Stimulated activated naive CD8-positive, alpha-beta T cell treated with anti-CD3 and anti-CD28 coated beads, Interleukin-15, amount 100 ng/mL, for 72 hours (primary cell): ENCODE measurements at regions not wholly inside any gene's neighbourhood (a gene's known extent, or its start where the extent isn't known, plus 50 kb on each side); places are given as distances from the start of the nearest gene placed in this dataset.
A peak's percentile ranks its signal among the peaks of the same experiment; 100 is the strongest.
"Not testable (repeated sequence)": the region's sequence is repeated elsewhere in the genome, so short reads cannot be mapped to it uniquely, and the experiment has no call there.

Experiments used
- ATAC-seq: fragments of 150-1000 bp; cut with Tn5 transposase; 2 replicates; pipeline ENCODE4 v1.10.0; 2021; ENCODE audit warnings: mild to moderate bottlenecking, moderate library complexity
- DNase-seq, 2 donors: peaks; one replicate each; pipeline ENCODE4 v3.0.0; 2021 to 2022
- H3K27ac Mint-ChIP-seq, 2 donors: one replicate each; pipeline ENCODE4 v1.8.0; 2022; ENCODE audit warnings: mild to moderate bottlenecking in 2 of 2, mixed read lengths in 2 of 2, moderate library complexity in 2 of 2
- H3K27me3 Mint-ChIP-seq: one replicate; pipeline ENCODE4 v1.8.0; 2022; ENCODE audit warnings: mixed read lengths
- H3K4me1 Mint-ChIP-seq: one replicate; pipeline ENCODE4 v1.8.0; 2022; ENCODE audit warnings: mild to moderate bottlenecking, mixed read lengths
- H3K4me3 Mint-ChIP-seq, 2 donors: one replicate each; pipeline ENCODE4 v1.8.0; 2022; ENCODE audit warnings: mild to moderate bottlenecking in 2 of 2, mixed read lengths in 2 of 2, moderate library complexity in 1 of 2
- H3K9me3 Mint-ChIP-seq, 2 donors: one replicate each; pipeline ENCODE4 v1.8.0; 2022; ENCODE audit warnings: mixed read lengths in 2 of 2

DNA sequence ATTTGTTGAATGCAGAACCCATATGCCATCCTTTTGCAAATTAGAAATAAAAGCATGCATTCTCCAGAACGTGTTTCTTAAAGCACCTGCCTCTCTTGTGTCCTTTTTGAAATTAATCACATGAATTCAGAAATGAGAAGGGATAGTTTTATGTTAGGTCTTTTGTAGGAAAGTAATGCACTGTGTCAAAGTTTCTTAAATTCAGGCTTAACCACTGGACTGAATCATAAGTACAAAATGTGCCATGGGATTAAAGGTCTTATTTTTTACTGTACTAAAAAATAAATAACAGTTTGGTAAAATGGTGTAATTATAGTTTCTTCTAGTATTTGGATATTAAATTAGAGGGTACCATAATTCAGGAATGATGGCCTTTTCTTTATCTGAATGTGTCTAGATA, 290.1 kb upstream of the USP25 start:
- no peak overlapping the region for H3K4me3 Mint-ChIP-seq
- DNase-seq (no peak), ATAC-seq (no peak)
- no peaks in the 10 kb centered on the region for H3K27me3 Mint-ChIP-seq
- H3K9me3 Mint-ChIP-seq: peaks cover 0 to 3% of the 10 kb centered on the region in 2 donors
- peaks cover 29% of the 10 kb centered on the region for H3K4me1 Mint-ChIP-seq
- H3K27ac Mint-ChIP-seq: no peak overlapping the region

DNA sequence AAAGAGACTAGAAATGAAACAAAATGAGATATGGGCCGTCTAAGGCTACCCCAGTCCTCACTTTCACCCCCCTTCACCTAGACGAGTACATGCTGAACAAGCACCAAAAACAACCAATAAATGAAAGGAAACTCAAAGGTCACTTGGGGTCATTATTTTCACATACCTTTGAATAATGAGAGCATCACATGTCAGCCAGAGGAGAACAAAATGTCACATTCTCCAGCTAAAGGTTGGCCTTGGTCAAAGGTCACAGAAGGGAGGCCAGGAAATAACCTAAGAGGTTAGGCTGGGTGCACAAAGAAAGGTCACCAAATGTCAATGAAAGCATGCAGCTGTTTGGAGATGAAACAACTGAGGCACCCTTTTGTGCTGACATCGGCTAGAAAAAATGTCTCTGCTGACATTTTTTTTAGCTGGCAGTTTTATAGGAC, 288.7 kb upstream of the USP25 start:
- H3K4me3 Mint-ChIP-seq: no peak overlapping the region
- H3K27ac Mint-ChIP-seq: no peak overlapping the region
- peaks cover 29% of the 10 kb centered on the region for H3K4me1 Mint-ChIP-seq
- H3K9me3 Mint-ChIP-seq: no peaks in the 10 kb centered on the region
- H3K27me3 Mint-ChIP-seq: no peaks in the 10 kb centered on the region
- no peak for DNase-seq
- peak; percentile 33 for ATAC-seq

DNA sequence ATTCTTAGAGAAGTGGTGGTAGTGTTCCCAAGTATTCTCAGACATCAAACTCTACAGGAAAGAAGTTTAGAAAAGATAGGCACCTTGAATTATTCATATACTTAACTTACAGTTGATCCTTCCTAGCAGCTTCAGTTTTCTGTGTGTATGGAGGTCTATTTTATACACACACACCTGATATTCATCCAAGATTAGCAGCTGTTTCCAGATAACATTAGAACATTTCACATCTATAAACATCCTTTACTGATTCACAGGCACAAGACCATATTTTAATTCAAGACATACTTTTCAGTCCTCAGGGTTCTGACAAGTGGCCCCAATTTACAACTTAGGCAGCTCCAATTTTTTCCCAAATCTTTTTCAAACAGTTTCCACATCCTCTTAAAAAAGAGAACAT, 287.8 kb upstream of the USP25 start:
- Mint-ChIP-seq H3K27ac (no peak overlapping the region), H3K4me1 (peaks cover 23% of the 10 kb centered on the region), H3K9me3 (no peaks in the 10 kb centered on the region), H3K27me3 (no peaks in the 10 kb centered on the region), H3K4me3 (no peak overlapping the region)
- DNase-seq: no peak
- no peak for ATAC-seq

DNA sequence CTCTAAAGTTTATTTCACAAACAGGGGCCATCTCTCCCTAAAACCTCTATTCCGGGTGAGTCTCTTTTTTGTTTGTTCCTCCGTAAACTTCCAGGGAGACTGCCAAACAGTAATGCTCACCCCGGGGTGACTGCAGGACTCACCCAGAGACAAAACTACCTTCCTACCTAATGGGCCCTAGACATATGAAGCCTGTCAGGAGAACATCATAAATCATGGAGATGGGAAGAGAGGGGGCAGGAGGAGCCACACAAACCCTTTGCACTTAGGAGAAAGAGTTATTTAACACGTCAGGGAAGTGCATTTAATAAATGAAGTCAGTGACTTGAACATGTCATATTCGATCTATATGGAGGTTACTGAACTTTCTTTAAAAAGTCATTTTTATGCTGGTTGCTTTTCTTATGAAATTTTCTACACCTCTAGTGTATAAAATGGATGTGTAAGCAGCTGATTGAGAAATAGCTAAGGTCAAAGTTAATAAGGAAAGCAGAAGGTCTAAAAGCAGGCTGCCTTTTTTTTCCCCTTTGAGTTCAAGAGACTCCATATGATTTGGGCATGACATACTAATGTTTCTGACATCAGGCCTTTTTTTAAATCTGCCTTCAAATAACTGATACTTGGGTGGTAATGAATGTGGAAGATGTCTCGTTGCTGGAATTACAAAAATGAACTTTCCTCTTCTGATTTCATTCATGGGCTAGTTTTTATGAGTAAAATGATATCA, 286.9 kb upstream of the USP25 start:
- no peak overlapping the region for H3K4me3 Mint-ChIP-seq
- no peaks in the 10 kb centered on the region for H3K27me3 Mint-ChIP-seq
- peaks cover 19% of the 10 kb centered on the region for H3K4me1 Mint-ChIP-seq
- no peak for DNase-seq
- peak overlapping the region in 1 of 2 donors; percentile 47 for H3K27ac Mint-ChIP-seq
- peaks cover 0 to 7% of the 10 kb centered on the region in 2 donors for H3K9me3 Mint-ChIP-seq
- ATAC-seq: no peak

DNA sequence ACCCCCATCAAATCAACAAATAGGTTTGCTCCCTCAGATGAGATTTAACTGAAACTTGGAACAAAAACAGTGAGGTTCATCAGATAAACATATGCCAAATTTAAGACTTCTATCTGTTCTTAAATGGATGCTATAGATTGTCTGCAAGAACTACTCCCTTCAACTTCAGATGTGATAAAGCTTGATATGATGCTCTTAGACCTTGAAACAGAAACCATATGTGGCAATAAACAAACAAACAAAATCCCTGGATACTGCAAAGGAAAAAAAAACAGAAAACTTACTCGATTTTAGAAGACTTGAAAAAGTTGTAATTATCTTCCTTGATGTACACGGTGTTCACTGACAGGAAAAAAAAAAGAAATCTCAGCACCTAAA, 286.1 kb upstream of the USP25 start:
- Mint-ChIP-seq H3K4me1 (peaks cover 11% of the 10 kb centered on the region), H3K9me3 (peaks cover 7 to 15% of the 10 kb centered on the region in 2 donors), H3K27ac (no peak overlapping the region), H3K4me3 (no peak overlapping the region), H3K27me3 (no peaks in the 10 kb centered on the region)
- ATAC-seq (no peak), DNase-seq (no peak)

DNA sequence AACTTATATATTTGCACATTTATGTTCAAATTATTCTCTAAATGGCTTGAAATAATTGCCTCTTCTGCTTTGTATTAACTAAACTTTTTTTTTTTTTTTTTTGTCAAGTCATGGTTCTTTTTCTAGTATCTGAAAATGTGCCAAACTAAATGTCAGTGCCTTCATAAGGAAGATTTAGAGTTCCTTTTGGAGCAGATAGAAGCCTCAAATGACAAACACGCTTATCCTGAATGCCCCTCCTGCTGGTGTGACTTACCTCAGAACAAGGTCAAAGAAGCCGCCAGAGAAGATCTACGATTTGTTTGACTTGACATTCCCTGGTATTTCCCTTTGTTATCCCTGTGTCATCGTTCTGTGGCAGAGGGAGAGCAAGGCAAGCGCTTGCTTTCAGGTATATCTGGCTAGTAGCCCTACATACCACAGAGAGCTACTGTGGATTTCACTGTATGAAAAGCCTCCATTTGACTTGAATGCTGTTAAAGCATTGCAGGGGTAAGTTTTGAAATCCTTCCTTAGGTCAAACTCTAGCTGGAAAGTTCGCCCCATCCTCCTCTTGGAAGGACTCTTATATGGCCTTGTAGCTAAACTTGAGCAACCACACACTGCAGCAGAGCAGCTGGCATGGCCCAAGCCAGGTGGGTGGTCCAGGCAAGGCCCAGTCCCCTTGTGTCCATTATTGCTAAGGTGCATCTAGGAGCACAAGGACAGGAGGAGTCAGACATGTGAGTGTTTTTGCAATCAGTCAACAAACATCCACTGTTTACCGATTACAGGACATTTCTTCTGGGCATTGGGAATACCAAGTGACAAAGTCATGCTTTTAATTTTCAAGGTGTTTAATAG, 285.4 kb upstream of the USP25 start:
- DNase-seq (no peak), ATAC-seq (no peak)
- H3K4me3 Mint-ChIP-seq: no peak overlapping the region
- peaks cover 13 to 21% of the 10 kb centered on the region in 2 donors for H3K9me3 Mint-ChIP-seq
- no peak overlapping the region for H3K27ac Mint-ChIP-seq
- H3K27me3 Mint-ChIP-seq: no peaks in the 10 kb centered on the region
- H3K4me1 Mint-ChIP-seq: peaks cover 8% of the 10 kb centered on the region

DNA sequence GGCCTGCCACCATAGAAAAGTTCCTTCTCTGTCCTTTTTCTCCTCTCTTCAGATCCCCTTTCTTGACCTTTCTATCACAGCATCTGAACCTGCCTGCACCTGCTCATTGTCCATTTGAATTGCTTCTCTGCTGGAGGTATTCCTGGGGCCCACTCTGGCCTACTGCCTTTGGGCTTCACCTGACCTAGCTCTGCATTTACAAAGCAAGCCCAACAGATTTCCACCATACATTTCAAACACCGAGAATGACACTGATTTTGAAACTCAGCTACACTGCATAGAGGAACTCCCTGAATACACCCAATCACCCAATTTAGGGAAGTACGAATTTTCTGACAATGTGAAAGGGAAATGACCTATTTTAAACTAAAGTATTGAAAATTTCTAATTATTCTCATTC, 284.5 kb upstream of the USP25 start:
- peaks cover 14 to 22% of the 10 kb centered on the region in 2 donors for H3K9me3 Mint-ChIP-seq
- ATAC-seq (no peak), DNase-seq (no peak)
- H3K4me1 Mint-ChIP-seq: peaks cover 8% of the 10 kb centered on the region
- no peak overlapping the region for H3K27ac Mint-ChIP-seq
- H3K27me3 Mint-ChIP-seq: no peaks in the 10 kb centered on the region
- H3K4me3 Mint-ChIP-seq: no peak overlapping the region

DNA sequence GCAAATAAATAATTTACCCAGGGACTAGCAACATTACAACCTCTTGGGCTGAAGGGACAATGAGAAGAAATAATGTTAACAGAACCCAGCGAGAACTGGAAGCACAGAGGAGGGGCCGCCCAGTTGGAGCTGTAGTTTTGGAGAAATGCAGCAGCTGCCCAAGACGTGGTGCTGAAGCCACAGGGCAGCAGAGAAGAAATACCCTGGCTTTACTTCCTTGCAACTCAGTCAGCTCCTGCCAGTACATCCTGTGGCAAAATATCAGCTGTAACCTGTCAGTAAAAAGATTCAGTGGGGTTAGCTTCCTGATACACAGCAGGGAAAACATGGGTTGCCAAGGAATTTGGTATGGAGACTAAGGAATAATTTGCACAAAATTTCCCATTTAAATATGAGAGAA, 283.6 kb upstream of the USP25 start:
- Mint-ChIP-seq H3K9me3 (peaks cover 14 to 22% of the 10 kb centered on the region in 2 donors), H3K4me3 (no peak overlapping the region), H3K4me1 (peaks cover 1% of the 10 kb centered on the region), H3K27me3 (no peaks in the 10 kb centered on the region), H3K27ac (no peak overlapping the region)
- DNase-seq: no peak
- ATAC-seq: no peak

DNA sequence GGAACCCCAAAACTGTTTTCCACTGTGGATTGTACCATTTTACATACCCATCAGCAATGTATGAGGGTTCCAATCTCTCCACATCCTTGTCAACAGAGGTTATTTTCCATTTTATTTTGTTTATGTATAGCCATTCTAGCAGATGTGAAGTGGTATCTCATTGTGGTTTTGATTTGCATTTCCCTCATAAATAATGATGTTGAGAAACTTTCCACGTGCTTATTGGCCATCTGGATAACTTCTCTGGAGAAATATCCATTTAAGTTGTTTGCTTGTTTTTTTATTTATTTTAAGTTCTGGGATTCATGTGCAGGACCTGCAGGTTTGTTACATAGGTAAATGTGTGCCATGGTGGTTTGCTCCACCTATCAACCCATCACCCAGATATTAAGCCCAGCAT, 280.2 kb upstream of the USP25 start:
- Mint-ChIP-seq H3K27me3 (no peaks in the 10 kb centered on the region), H3K27ac (no peak overlapping the region), H3K4me3 (no peak overlapping the region), H3K9me3 (peaks cover 14 to 22% of the 10 kb centered on the region in 2 donors), H3K4me1 (no peaks in the 10 kb centered on the region)
- ATAC-seq (no peak), DNase-seq (no peak)

DNA sequence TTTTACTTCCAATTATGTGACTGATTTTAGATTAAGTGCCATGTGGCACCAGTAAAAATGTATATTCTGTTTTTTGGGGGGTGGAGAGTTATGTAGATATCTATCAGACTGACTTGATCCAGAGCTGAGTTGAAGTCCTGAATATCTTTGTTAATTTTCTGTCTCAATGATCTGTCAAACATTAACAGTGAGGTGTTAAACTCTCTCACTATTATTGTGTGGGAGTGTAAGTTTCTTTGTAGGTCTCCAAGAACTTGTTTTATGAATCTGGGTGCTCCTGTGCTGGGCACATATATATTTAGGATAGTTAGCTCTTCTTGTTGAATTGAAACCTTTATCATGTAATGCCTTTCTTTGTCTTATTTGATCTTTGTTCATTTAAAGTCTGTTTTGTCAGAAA, 276.5 kb upstream of the USP25 start:
- Mint-ChIP-seq H3K27ac (no peak overlapping the region), H3K9me3 (peaks cover 11% of the 10 kb centered on the region in 2 donors), H3K4me3 (no peak overlapping the region), H3K4me1 (no peaks in the 10 kb centered on the region), H3K27me3 (no peaks in the 10 kb centered on the region)
- DNase-seq (no peak), ATAC-seq (no peak)

DNA sequence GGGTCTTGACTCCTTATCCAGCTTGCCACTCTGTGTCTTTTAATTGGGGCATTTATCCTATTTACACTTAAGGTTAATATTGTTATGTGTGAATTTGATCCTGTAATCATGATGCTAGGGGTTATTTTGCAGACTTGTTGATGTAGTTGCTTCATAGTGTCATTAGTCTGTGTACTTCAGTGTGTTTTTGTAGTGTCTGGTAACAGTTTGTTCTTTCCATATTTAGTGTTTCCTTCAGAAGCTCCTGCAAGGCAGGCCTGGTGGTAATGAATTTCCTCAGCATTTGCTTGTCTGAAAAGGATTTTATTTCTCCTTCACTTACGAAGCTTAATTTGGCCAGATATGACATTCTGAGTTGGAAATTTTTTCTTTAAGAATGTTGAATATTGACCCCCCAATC, 276.0 kb upstream of the USP25 start:
- H3K9me3 Mint-ChIP-seq, H3K27ac Mint-ChIP-seq, H3K27me3 Mint-ChIP-seq, ATAC-seq, DNase-seq, H3K4me3 Mint-ChIP-seq, H3K4me1 Mint-ChIP-seq: not testable (repeated sequence)

DNA sequence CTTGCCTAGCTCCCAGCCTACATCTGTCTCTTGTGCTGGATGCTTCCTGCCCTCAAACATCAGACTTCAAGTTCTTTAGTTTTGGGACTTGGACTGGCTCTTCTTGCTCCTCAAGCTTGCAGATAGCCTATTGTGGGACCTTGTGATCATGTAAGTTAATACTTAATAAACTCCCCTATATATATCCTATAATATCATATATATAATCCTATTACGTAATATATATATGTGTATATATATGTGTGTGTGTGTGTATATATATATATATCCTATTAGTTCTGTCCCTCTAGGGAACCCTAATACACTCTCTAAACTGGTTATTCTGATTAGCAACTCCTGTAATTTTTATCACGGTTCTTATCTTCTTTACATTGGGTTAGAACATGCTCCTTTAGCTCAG, 274.9 kb upstream of the USP25 start:
- H3K4me1 Mint-ChIP-seq, H3K27ac Mint-ChIP-seq, H3K4me3 Mint-ChIP-seq: not testable (repeated sequence)

DNA sequence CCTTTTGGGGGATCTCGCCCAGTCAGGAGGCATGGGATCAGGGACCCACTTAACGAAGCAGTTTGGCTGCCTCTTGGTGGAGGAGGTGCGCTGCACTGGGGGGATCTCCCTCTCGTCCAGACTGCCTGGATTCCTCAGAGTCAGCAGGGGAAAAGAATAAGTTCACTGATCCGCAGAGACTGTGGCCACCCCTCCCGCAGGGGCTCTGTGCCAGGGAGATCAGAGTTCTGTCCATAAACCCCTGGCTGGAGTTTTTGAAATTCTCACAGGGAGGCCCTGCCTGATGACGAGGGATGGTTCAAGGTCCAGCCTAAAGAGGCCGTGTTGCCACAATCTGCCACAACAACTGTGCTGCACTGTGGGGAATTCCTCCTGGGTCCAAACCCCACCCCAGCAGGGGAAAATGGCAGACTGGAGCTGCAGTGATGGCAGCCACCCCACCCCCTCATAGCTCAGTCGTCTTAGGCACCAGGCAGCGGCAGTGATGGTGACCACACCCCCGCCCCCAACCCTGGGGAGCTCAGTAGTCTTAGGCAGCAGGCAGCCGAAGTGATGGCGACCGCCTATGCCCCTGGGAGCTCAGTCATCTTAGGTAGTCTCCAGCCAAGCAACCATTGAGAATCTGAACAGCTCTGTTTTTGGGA, 273.8 kb upstream of the USP25 start:
- DNase-seq (no peak), ATAC-seq (no peak)
- Mint-ChIP-seq H3K4me3 (no peak overlapping the region), H3K9me3 (no peaks in the 10 kb centered on the region), H3K27ac (no peak overlapping the region), H3K4me1 (no peaks in the 10 kb centered on the region), H3K27me3 (no peaks in the 10 kb centered on the region)

More for the DNA sequence above, 274.9 kb upstream of the USP25 start:
- DNase-seq, H3K9me3 Mint-ChIP-seq, H3K27me3 Mint-ChIP-seq, ATAC-seq: not testable (repeated sequence)

DNA sequence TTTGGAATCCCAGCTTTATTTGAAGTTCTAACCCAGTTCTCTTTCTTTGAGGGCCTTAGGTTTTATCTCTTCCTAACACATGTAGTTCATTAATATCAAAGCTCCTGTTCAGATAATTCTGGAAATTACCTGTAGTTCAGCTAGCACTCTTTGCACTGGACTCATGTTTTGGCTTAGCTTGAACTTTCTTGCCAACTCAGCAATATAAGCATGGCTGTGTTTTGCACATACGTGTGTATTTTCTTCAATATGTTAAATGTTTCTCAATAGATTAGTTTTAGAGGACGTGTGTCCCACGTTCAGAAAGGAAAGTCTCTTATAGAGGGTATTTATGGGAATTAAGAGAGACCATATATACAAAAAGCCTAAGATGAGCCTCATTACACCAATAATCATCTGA, 271.8 kb upstream of the USP25 start:
- Mint-ChIP-seq H3K9me3 (peaks cover 0 to 9% of the 10 kb centered on the region in 2 donors), H3K27ac (no peak overlapping the region), H3K4me1 (no peaks in the 10 kb centered on the region), H3K4me3 (no peak overlapping the region), H3K27me3 (peaks cover 8% of the 10 kb centered on the region)
- ATAC-seq (no peak), DNase-seq (no peak)

DNA sequence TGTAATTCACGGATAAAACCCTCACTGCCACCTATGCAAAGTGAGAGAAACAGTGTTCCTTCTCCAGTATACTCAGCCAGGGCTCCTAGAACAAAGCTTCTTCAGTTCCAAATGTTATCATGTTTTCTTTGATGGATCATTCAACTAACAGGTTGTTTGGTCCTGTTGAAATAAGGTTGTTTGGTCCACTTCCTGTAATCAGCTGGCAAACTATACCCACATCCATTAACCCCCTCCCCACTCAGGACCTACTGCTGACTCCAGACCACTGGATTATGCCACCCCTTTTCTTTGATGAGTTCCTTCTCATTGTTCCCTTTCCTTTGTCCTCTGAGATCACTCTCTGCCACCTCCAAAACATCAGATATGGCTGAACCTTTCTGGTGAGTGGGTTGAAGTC, 267.7 kb upstream of the USP25 start:
- Mint-ChIP-seq H3K27me3 (peaks cover 8% of the 10 kb centered on the region), H3K4me3 (no peak overlapping the region), H3K4me1 (no peaks in the 10 kb centered on the region), H3K27ac (no peak overlapping the region), H3K9me3 (peaks cover 0 to 9% of the 10 kb centered on the region in 2 donors)
- no peak for ATAC-seq
- DNase-seq: no peak

DNA sequence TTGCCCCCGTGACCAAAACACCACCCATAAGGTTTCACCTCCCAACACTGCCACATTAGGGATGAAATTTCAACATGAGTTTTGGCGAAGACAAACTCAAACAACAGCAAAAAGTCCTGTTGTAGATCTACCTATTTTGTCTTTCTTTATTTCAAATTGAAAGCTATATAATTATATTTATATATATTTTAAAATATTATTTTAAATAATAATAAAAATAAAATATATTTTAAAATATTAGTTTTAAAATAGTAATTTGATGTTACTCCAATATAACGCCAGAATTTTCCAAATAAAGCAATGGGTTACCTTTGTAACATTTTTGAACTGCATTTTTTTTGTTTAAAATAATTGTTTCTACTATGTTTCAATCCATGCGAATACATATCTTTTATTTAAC, 263.5 kb upstream of the USP25 start:
- peaks cover 0 to 9% of the 10 kb centered on the region in 2 donors for H3K9me3 Mint-ChIP-seq
- DNase-seq (no peak), ATAC-seq (no peak)
- H3K27ac Mint-ChIP-seq: no peak overlapping the region
- H3K4me1 Mint-ChIP-seq: no peaks in the 10 kb centered on the region
- H3K27me3 Mint-ChIP-seq: peaks cover 8% of the 10 kb centered on the region
- no peak overlapping the region for H3K4me3 Mint-ChIP-seq
